NK-92 (cell line): ENCODE measurements at regions not wholly inside any gene's neighbourhood (a gene's known extent, or its start where the extent isn't known, plus 50 kb on each side); places are given as distances from the start of the nearest gene placed in this dataset.
"Not testable (repeated sequence)": the region's sequence is repeated elsewhere in the genome, so short reads cannot be mapped to it uniquely, and the experiment has no call there.

ENCODE experiments used
- DNase-seq: peaks from one replicate; lab custom pipeline; 2025; ENCODE audit not compliant: unreplicated experiment; lab: John Stamatoyannopoulos, UW

DNA sequence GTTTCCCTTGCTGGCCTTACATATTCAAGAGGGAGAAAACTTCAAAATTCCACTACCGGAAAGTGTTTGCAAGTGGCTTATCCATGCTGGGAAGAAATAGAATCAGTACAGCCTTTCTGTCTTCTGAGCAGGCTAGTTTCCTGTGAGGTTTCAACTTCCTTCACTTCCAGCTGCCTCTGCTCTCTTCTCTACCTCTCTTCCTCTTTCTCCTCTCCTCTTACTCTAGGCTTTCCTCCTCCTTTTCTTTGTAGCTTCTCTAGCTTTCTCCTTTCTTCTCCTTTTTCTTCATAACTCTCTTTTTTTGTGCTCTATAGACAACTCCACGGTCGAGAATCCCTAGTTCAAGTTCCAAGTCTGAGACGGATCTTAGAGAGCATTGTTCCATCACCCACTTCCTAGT is 421.8 kb downstream of the ETS1 start:
- DNase-seq = no peak

DNA sequence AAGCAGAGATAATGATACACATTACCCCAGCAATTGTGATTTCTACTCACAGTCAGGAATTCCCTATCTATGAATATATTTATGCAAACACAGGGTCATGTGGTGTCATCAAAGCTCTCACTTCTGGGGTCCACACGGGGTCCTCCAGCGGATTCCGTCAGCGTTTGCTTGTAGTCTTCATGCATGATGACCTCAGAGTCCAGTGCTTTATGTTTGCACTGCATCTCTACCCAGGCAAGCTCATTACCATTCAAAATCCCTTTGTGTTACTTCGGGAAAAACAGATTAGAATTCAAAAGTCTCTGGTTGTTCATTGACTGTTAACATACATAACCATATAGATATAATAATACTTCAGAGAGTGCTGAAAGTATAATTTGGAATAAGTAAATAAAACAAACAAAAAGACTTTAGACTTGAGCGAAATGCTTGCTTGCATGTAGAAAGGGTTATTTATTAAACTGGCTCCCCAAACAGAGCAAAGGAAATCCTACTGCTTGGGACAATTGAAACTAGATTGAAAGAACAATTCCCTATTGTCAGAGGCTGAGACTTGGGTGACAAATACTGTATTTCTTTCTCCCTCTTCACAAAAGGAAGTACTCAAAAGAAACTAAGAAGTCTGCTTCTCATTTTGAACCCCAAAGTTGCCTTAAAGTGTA is 423.1 kb downstream of the ETS1 start:
- no peak for DNase-seq

DNA sequence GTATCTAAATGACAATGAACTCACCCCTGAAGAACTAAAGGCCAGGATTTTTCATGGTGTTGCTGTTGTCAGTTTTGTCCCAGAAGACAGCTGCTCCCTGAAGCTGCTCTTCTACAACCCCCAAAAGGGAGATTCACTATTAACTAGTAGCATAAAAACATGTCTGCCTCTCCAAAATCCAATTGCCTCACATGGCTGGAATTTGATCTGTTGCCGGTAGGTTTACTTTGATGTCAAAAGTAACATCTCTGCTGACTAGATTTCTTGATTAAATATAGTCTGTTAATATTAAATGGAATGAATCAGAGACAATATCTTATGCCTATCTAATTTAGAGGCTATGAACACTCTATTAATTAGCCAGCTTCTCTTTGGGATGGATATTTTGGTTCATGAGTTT is 425.4 kb downstream of the ETS1 start:
- no peak for DNase-seq

DNA sequence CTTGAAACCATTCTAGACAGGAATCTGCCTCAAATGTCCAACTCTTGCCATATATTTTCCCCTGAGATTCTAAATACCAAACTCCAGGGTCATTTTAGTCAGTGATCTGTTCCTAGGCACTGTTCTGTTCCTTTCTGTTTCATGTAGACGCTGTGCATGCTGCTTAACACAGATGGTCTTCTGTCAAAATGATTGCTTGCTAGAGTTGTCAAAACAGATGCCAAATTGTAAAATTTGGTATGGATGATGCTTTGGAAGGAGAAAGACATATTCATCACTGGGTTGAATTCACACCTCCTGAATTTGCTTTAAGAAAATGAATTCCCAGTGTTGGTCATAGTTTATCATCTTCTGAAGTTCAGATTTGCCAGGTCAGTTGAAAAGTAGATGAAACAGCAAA is 425.9 kb downstream of the ETS1 start:
- no peak for DNase-seq

DNA sequence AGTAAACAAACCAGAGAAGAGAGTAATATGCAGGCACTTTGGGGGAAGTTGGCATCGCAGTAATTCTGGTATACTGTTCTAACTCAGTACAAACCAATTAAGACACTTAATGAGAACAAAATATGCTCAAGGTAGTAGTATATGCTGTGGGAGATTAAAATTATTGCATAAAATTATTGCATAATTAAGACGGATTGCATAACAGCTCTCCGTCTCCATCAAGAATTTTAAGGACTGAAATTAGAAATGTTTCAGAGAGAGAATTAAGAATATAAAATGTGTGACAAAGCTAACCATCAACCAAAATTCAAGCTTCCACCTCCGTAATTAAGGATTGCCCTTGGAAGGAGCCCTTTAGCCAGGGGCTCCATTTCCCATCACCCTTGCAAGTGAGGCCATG is 428.5 kb downstream of the ETS1 start:
- DNase-seq = no peak

DNA sequence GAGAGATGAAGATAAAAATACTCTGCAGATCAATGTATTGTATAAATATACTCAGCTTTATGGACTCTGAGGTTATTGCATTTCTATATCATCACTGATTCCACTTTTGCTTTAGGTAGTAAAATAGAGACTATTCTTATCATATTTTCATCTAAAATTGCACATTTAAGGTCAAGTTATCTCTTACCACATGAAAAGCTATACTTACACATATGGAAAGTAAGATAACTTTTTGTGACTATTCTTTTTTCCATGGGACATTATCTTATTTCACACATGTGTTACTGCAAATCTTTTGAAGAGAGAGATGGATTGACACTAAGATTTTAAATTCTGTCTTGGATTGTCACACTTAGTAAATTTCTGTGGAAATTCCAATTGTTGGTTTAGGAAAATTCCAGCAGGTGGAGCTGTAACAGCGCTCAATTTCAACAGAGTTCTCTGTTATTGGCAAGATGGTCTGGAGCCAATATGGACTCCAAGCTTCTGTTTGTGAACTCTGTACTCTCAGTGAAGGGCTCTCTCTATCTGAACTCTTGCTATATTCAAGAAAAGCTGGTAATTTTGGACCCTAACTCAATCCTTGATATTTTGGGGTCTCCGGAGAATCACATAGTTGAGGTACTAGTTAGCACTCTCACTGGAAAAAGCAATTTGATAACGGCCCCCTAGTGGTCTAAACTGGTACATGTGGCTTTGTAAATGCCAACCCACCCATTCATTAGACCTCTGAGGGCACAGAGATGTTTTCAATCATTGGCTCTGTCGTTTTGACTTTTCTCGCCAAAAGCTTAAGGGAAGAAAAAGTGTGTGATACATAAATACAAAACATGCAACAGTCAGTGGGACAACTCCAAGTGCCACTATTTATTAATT is 429.7 kb downstream of the ETS1 start:
- no peak for DNase-seq

DNA sequence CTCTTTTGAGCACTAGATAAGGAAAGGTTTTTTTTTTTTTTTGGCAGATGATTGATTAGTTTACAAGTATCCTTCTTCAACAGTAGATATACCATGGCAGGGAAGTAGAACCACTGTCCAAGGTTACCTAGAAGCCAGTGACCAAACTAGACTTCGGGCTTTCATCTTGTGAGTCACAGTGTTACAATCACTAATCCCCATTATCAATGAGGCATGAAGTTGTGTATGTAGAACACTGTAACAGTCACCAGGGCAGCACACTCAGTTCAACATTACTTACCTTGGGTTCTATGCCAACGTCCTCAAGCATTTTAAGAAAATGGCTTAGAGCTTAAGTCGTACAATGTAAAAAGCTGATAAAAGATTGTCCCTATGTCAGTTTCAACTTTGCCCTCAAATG is 430.9 kb downstream of the ETS1 start:
- no peak for DNase-seq

DNA sequence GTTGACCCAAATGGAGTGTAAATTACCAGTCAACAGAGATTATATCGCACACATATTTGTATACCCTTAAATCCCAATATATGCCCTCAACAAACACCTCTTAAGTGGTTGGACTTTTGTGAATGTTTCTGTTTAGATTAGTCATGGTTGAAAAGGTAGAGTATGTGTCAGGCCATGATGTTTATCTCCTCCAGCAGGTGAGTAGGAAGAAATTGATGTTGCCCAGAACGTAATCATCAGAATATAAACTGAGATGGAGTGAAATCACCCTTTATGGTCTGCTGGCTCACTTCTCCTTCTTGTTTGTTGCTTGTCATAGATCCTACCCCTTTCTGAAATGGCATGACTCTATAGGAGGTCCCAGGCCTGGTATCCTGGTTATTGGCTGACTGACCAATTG is 431.8 kb downstream of the ETS1 start:
- no peak for DNase-seq

DNA sequence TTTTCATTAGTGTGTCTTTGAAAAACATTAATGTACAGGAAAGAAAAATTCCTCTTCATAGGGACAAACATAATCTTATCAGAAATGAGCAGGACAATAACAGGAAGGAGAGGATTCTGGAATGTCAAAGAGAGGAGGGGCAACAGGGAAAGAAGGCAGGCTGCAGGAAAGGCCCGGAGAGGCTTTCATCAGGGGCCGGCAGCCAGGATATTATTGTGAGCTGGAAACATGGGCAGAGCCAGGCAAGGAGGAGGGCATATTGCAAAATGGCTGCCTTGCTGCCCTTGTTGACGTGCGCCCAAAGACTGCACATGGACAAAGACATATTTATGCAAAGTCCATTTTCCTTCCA is 433.7 kb downstream of the ETS1 start:
- DNase-seq = no peak

DNA sequence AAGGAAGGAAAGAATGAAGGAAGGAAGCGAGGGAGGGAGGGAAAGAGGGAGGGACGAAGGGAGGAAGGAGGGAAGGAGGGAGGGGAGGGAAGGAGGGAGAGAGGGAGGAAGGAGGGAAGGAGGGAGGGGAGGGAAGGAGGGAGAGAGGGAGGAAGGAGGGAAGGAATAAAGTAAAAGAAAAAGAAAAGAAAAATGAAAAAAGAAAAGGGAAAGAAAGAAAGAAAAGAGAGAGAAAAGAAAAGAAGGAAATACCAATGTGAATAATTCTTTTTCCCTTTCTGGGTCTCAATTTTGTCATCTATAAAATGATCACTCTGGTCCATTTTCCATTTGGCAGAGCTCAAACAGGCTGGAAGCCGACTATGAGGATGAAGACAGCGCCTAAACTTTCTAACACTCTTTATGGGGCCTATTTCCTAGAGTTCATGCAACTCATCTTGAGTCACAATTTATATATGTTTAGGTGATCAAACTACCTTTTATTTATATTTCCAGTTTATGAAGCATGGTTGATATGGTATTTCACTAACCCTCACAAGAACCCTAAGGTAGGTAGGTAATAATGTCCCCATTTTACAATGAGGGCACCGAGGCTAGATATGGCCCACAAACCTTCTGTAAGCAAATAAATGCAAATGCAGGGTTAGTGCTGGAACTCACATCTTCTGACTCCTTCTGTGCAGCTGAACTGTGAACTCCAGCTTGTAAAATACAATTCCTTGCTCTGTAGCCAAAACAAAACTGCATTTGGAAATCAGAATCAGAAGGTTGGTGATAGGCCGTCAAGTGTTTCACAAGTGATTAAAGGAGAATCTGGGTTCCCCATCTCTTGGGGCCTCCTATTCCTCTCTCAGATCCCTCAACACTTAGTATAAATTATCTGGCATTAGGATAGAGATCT is 434.3 kb downstream of the ETS1 start:
- DNase-seq = no peak

DNA sequence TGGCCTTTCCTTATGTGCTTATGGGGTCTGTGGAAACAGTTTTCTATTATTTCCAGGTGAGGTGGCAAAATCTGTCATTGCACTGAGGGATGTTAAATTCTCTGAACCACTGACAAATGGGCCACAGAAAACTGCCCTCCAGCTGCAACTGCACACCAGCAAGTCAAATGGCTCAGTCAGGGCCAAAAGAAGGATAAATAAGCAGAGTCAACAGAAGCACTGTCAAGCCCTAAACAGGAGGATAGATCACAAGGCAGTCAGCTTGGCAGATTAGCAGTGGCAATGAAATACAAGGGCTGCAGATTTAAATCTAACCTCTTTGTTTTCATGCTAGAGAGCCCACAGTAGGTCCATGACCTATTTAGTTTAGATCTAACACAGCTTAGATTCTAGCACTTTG is 435.6 kb downstream of the ETS1 start:
- no peak for DNase-seq

DNA sequence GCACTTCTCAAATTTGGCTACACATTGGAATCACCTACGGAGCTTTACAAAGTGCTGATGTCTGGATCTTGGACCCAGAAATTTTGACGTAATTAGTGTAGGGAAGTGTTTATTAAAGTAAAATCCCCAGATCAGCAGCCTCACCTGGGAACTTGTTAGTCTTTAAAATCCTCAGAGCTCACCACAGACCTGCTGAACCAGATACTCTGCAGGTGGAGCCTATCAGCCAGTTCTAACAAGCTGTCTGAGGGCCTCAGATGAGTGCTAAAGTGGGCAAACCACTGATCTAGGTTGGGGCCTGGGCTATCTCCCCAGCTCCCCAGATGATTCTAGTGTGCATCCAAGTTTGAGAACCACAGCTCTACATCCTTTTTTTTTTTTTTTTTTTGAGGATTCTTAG is 436.0 kb downstream of the ETS1 start:
- no peak for DNase-seq

DNA sequence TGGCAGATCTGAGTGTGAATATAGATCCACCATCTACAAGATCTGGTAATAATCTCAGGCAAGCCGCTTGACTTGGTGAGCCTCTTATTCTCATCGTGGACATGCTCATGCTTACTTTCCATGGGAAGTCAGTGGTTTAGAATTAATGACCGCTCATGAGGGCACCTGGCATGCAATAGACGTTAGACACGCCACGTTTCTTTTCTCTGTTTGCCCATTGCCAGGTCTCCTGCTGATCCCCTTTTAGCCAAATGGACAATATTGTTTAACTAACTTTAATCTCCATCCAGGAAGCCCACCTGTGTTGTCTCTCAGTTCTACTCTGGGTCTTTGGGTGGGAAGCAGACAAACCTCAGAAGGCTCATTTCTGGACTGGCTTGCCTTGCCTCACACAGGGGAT is 439.1 kb downstream of the ETS1 start:
- no peak for DNase-seq

DNA sequence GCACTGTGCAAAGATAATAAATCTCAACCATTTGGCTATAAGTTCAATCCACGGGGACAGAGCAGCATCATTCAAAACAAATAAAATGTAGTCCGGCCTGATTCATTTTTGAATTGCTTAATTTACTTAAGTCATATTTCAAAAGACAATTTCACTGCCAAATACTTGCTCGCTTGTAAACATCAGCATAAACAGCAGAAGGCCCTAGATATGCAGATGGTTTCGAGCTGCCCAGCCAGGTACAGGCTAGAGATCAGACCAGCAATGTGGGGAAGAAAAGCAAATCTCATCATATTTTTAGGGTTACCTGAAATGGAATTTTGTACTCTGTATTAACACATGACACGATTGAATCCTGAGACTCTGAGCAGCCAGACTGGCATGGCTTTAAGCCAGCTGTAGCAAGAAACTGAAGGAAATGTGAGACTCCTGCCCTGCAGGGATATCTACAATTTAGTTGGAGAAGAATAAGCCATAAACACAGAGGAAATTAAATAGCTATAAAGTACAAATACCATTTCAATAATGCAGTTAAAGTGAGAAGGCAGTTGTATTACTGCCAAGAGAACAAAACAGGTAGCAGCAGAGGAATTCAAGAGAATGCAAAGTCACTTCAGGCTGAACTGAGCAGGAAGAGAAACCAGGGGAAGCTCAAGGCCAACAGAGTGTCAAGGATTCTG is 440.3 kb downstream of the ETS1 start:
- no peak for DNase-seq

DNA sequence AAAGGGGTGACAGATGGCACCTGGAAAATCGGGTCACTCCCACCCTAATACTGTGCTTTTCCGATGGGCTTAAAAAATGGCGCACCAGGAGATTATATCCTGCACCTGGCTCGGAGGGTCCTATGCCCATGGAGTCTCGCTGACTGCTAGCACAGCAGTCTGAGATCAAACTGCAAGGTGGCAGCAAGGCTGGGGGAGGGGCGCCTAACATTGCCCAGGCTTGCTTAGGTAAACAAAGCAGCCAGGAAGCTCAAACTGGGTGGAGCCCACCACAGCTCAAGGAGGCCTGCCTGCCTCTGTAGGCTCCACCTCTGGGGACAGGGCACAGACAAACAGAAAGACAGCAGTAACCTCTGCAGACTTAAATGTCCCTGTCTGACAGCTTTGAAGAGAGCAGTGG is 447.1 kb downstream of the ETS1 start:
- not testable (repeated sequence) for DNase-seq

DNA sequence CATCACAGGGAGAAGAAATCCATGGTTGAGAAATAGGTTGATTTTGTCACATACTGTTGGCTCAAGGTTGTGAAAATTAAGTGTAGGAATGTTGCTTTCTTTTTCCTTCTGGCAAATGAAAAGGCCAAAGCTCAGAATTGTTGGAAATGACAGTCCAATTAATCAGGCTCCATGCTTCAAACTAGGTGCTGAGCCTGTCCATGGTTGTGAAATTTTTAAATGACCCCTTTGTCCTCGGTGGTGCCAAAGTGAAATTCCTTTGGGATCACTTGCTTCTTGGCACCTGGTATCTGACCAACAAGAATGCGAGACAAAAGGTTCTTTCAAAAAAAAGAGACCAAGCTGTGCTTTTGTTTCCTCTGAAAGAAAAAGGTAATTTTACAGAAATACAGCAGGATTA is 451.9 kb downstream of the ETS1 start:
- DNase-seq = no peak

DNA sequence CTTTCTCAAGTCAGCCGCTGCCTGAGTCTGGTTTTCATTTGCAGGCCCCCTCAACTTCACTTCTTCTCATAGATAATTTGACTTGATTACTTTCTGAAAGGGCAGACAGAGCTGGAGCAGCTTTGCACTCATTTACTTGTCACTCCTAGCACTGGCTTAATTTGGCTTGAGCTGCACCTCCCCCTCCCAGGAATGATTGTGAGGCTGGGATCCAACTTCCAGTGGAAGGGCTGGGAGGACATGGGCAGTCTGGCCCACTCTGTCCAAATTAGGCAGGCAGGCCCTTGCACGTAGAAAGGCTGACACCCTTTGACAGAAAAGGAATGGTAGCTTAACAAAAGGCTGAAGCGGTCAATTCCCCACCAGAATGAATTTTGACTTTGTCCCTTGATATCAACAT is 453.9 kb downstream of the ETS1 start:
- no peak for DNase-seq

DNA sequence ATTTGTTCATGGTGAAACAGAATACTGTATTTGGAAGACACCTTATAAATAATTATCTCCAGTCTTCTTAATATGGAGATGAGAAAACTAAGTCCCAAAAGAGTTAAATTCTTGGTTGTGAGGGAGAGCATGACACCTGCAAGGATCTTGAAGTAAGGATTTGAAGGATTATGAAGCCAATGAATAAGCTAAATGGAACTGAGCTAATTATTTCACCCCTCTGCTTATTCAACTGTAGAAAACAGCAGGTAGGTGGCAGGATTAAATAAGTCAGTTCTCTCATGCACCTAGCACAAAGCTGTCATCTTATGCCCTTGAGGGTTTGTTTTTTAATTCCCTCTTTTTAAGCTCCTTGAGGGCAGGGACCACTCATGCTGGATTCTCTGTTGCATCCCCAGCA is 457.3 kb downstream of the ETS1 start:
- no peak for DNase-seq

DNA sequence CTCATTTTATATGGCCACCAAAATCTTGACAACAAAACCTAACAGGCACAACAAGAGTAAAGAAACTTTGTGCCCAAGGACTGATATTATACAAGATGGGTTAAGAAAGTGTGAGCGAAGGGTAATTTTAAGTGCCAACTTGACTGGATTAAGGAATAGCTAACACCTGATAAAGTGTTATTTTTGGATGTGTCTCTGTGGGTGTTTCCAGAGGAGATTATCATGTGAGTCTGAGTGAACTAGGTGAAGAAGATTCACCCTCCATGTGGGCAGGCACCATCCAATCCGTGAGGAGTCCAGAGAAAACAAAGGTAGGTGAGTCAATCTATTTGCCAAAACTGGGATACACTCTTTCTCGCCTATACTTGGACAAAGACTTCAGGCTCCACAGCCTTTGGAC is 461.6 kb downstream of the ETS1 start:
- DNase-seq = no peak

DNA sequence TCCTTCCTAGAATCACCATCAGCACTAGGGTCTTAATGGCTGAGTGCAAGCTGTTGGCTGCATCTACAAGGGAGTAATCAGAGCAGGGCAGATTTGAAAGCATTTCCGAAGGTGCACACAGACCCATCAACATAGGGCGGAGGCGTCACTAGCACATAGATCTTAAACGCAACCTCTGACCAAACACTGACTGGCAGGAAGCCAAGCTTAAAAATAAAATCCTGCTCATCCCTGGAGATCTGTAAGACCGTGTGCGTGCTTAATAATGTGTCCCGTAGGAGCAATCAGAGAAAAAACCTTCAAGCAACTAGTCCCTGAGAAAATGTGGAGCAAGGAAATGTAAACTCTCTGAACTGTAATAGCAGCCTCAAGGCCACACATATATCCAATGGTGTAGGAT is 470.5 kb downstream of the ETS1 start:
- no peak for DNase-seq

DNA sequence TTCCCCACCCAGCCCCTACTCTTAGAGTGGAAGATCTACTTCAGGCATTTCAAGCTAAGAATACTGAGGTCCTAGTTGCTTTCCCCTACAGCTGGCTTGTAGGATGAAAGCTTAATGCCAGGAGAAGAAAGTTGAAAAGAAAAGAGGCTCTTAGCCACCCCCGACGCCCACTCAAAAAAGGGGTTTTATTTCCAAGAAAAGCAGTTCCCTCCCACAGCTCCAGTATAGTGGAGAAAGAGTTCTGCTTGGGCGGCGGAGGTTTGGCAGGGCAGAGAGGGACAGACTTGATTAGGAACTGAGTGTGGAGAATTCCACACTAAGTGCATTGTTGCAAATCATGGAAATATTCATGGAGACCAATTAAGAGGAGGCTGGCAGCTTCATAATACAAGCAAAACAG is 470.9 kb downstream of the ETS1 start:
- no peak for DNase-seq
